Nephron (organoid): ENCODE measurements at regions not wholly inside any gene's neighbourhood (a gene's known extent, or its start where the extent isn't known, plus 50 kb on each side); places are given as distances from the start of the nearest gene placed in this dataset.

Experiments used
- H3K27ac Mint-ChIP-seq, 3 experiments: 2 replicates each; pipeline ENCODE4 v1.8.0; 2020; ENCODE audit warnings: mixed read lengths in 3 of 3, mild to moderate bottlenecking in 2 of 3, moderate library complexity in 1 of 3
- H3K27me3 Mint-ChIP-seq: 2 replicates; pipeline ENCODE4 v1.8.0; 2021; ENCODE audit warnings: low read depth, mild to moderate bottlenecking, moderate library complexity, mixed read lengths
- H3K36me3 Mint-ChIP-seq: 2 replicates; pipeline ENCODE4 v1.8.0; 2020; ENCODE audit warnings: low read depth, mixed read lengths
- H3K4me1 Mint-ChIP-seq: 2 replicates; pipeline ENCODE4 v1.8.0; 2020; ENCODE audit warnings: mixed read lengths
- H3K4me3 Mint-ChIP-seq, 3 experiments: 2 replicates each; pipeline ENCODE4 v1.8.0; 2020; ENCODE audit warnings: mild to moderate bottlenecking in 3 of 3, mixed read lengths in 3 of 3, moderate library complexity in 2 of 3
- H3K9me3 Mint-ChIP-seq: 2 replicates; pipeline ENCODE4 v1.8.0; 2020; ENCODE audit warnings: mixed read lengths
- CTCF ChIP-seq, 3 experiments: fragments of 200-600 bp; sonication (generic); IDR thresholded peaks; one replicate each; pipeline ENCODE4 v1.5.0; 2021; ENCODE audit warnings: antibody characterized with exemption in 3 of 3; ENCODE audit not compliant: unreplicated experiment in 3 of 3

- Mint-ChIP-seq H3K4me1 (peaks cover 6% of the 10 kb centered on the region), H3K27me3 (peaks cover 4% of the 10 kb centered on the region), H3K4me3 (no peak overlapping the region), H3K36me3 (peaks cover 4% of the 10 kb centered on the region), H3K27ac (no peak overlapping the region), H3K9me3 (peaks cover 24% of the 10 kb centered on the region)
- TF ChIP-seq CTCF (IDR thresholded peaks at IDR 0.05; ENCODE audit: unreplicated experiment in 3 of 3) = no peak
Observed at GRCh38 chr2:220544049-220544448, 916.6 kb downstream of the SLC4A3 start.

GRCh38 chr2:220550995-220551700 lies 923.7 kb downstream of the SLC4A3 start:
- no peak for TF ChIP-seq CTCF (IDR thresholded peaks at IDR 0.05; ENCODE audit: unreplicated experiment in 3 of 3)
- H3K4me1 Mint-ChIP-seq = peaks cover 9% of the 10 kb centered on the region
- no peak overlapping the region for H3K4me3 Mint-ChIP-seq
- H3K9me3 Mint-ChIP-seq = no peaks in the 10 kb centered on the region
- H3K36me3 Mint-ChIP-seq = no peaks in the 10 kb centered on the region
- no peak overlapping the region for H3K27ac Mint-ChIP-seq
- H3K27me3 Mint-ChIP-seq = peaks cover 4% of the 10 kb centered on the region

- Mint-ChIP-seq H3K9me3 (no peaks in the 10 kb centered on the region), H3K27me3 (peaks cover 4% of the 10 kb centered on the region), H3K36me3 (no peaks in the 10 kb centered on the region), H3K4me1 (peaks cover 9% of the 10 kb centered on the region), H3K4me3 (no peak overlapping the region), H3K27ac (peak overlapping the region in 2 of 3 experiments; percentile 21 to 45)
- no peak for TF ChIP-seq CTCF (IDR thresholded peaks at IDR 0.05; ENCODE audit: unreplicated experiment in 3 of 3)
Observed at GRCh38 chr2:220552790-220553535, 925.5 kb downstream of the SLC4A3 start.

- Mint-ChIP-seq H3K9me3 (peaks cover 9% of the 10 kb centered on the region), H3K4me3 (no peak overlapping the region), H3K27ac (peak overlapping the region in 1 of 3 experiments; percentile 3), H3K36me3 (peaks cover 4% of the 10 kb centered on the region), H3K27me3 (peaks cover 4% of the 10 kb centered on the region), H3K4me1 (peaks cover 9% of the 10 kb centered on the region)
- no peak for TF ChIP-seq CTCF (IDR thresholded peaks at IDR 0.05; ENCODE audit: unreplicated experiment in 3 of 3)
Observed at GRCh38 chr2:220555961-220556630, 928.7 kb downstream of the SLC4A3 start.

GRCh38 chr2:220556658-220557057 lies 929.2 kb downstream of the SLC4A3 start:
- H3K9me3 Mint-ChIP-seq = peaks cover 9% of the 10 kb centered on the region
- H3K4me1 Mint-ChIP-seq = peaks cover 9% of the 10 kb centered on the region
- TF ChIP-seq CTCF (IDR thresholded peaks at IDR 0.05; ENCODE audit: unreplicated experiment in 3 of 3) = no peak
- H3K36me3 Mint-ChIP-seq = peaks cover 4% of the 10 kb centered on the region
- peaks cover 4% of the 10 kb centered on the region for H3K27me3 Mint-ChIP-seq
- peak overlapping the region in 2 of 3 experiments; percentile 3 to 37 for H3K27ac Mint-ChIP-seq
- peak overlapping the region in 1 of 3 experiments; percentile 37 for H3K4me3 Mint-ChIP-seq
